Gastrocnemius medialis (tissue), 4 donors: ENCODE measurements at regions not wholly inside any gene's neighbourhood (a gene's known extent, or its start where the extent isn't known, plus 50 kb on each side); places are given as distances from the start of the nearest gene placed in this dataset.

Source experiments
- POLR2A ChIP-seq, 2 donors: fragments of 450-650 bp; IDR thresholded peaks; one replicate each; pipeline ENCODE4 v1.6.1; 2017; ENCODE audit warnings: antibody characterized with exemption in 2 of 2, mild to moderate bottlenecking in 2 of 2, moderate library complexity in 2 of 2
- TF ChIP-seq, protein P1 (sequence below), 5 experiments: fragments of 450-650 bp in 3 of 5; fragments of 200-600 bp in 2 of 5; sonication (generic) in 2 of 5; IDR thresholded peaks in 4 of 5; conservative IDR thresholded peaks in 1 of 5; 1 replicate in 4 of 5; 2 replicates in 1 of 5; pipeline ENCODE4 v1.5.1; 2016 to 2019; ENCODE audit warnings: antibody characterized with exemption in 5 of 5, mild to moderate bottlenecking in 3 of 5, moderate library complexity in 3 of 5

DNA sequence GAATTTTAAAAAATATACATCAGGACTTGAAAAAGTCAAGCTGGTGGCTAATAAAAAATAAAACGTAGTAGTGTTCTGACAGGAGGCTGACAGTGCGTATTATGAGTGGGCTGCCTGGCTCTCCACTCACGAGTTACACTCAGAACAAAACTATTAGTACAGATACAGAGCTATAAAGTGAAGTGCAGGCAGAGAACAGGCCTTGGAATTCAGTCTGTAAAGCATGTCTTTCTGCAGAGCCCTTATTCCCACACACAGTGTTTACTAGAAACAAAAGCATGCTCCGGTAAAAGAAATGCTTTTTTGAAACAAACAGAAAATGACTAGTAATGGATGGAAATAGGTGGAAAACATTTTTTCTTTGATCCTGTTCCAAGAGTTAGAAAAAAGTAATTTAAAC lies 334.7 kb downstream of the DIRAS2 start:
- TF ChIP-seq, protein P1, sequence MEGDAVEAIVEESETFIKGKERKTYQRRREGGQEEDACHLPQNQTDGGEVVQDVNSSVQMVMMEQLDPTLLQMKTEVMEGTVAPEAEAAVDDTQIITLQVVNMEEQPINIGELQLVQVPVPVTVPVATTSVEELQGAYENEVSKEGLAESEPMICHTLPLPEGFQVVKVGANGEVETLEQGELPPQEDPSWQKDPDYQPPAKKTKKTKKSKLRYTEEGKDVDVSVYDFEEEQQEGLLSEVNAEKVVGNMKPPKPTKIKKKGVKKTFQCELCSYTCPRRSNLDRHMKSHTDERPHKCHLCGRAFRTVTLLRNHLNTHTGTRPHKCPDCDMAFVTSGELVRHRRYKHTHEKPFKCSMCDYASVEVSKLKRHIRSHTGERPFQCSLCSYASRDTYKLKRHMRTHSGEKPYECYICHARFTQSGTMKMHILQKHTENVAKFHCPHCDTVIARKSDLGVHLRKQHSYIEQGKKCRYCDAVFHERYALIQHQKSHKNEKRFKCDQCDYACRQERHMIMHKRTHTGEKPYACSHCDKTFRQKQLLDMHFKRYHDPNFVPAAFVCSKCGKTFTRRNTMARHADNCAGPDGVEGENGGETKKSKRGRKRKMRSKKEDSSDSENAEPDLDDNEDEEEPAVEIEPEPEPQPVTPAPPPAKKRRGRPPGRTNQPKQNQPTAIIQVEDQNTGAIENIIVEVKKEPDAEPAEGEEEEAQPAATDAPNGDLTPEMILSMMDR (IDR thresholded peaks at IDR 0.05 in 4 of 5, conservative IDR thresholded peaks at IDR 0.05 in 1 of 5), result no peak
- no peak for TF ChIP-seq POLR2A (IDR thresholded peaks at IDR 0.05)
